ENCODE measurements at regions not wholly inside any gene's neighbourhood (a gene's known extent, or its start where the extent isn't known, plus 50 kb on each side); places are given as distances from the start of the nearest gene placed in this dataset.

DNA sequence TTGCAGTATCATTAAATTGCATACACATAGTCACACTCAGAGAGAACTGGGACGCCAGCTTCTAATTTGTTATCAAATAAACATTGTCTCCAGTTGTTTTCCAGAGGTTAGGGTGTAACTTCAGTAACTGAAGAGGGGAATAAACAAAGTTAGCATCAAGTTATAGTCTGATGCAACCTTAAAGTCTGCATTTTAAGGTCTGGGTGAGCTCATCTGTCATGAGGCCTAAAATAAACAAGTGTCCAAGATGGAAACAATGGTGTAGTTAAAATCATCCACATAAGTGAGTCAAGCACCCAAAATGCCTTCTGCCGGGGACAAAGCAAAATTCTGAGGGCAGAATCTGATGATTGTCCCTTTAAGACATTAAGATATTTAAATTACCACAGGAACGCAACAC is 70.3 kb upstream of the EMCN start:
- Histone ChIP-seq H3K9me3 (ENCODE audit: low read length) (no peaks in the 10 kb centered on the region), H3K36me3 (ENCODE audit: insufficient read depth, low read length) (no peaks in the 10 kb centered on the region), H3K9me2 (ENCODE audit: insufficient read depth, low read length) (no peaks in the 10 kb centered on the region), H3K79me2 (ENCODE audit: insufficient read depth, low read depth, low read length) (no peaks in the 10 kb centered on the region), H4K20me1 (ENCODE audit: insufficient read depth, low read length) (no peaks in the 10 kb centered on the region), H3K27ac (ENCODE audit: low read depth, low read length, poor library complexity, severe bottlenecking) (no peak overlapping the region), H3K4me1 (ENCODE audit: insufficient read depth, low read length, poor library complexity, severe bottlenecking) (no peaks in the 10 kb centered on the region), H3K4me3 (ENCODE audit: low read depth, low read length, poor library complexity, severe bottlenecking) (no peak overlapping the region), H2AFZ (ENCODE audit: low read length) (no peak overlapping the region), H3K4me2 (ENCODE audit: low read length) (no peak overlapping the region)
- POLR2A ChIA-PET = no interaction called here
- no TSS peak for BruUV-seq (replicated peaks)
- intact Hi-C loops (cut with micrococcal nuclease; ENCODE audit: unreplicated experiment) = no loop called here
- DNase-seq (ENCODE audit: low spot score) = no peak
- no peak for TF ChIP-seq EZH2phosphoT487 (IDR thresholded peaks at IDR 0.05; ENCODE audit: borderline replicate concordance, low read depth, low read length)
- no peak for TF ChIP-seq CTCF (conservative IDR thresholded peaks at IDR 0.05; ENCODE audit: low read length)
- CTCF ChIA-PET (ENCODE audit: unreplicated experiment) = no interaction called here

DNA sequence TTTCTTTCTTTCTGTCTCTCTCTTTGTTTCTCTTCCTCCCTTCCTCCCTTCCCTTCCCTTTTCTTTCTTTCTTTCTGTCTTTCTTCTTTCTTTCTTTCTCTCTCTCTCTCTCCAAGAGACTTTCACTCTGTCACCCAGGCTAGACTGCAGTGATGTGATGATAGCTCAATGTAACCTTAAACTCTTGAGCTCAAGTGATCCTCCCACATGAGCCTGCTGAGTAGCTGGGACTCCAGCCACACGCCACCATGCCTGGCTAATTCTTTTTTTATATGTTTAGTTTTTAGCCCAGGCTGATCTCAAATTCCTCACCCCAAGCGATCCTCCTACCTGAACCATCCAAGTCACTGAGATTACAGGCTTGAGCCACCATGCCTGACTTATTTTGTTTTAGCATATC is 64.3 kb upstream of the EMCN start:
- ChIA-PET CTCF (ENCODE audit: unreplicated experiment) (no interaction called here), POLR2A (no interaction called here)
- no peaks in the 10 kb centered on the region for H3K9me3 ChIP-seq (ENCODE audit: low read length)
- no peak for DNase-seq (ENCODE audit: low spot score)
- H3K4me2 ChIP-seq (ENCODE audit: low read length) = no peak overlapping the region
- no peak overlapping the region for H3K27ac ChIP-seq (ENCODE audit: low read depth, low read length, poor library complexity, severe bottlenecking)
- H3K4me1 ChIP-seq (ENCODE audit: insufficient read depth, low read length, poor library complexity, severe bottlenecking) = no peaks in the 10 kb centered on the region
- intact Hi-C loops (cut with micrococcal nuclease; ENCODE audit: unreplicated experiment) = no loop called here
- no TSS peak for BruUV-seq (replicated peaks)
- no peak overlapping the region for H3K4me3 ChIP-seq (ENCODE audit: low read depth, low read length, poor library complexity, severe bottlenecking)
- H3K36me3 ChIP-seq (ENCODE audit: insufficient read depth, low read length) = no peaks in the 10 kb centered on the region
- no peak overlapping the region for H2AFZ ChIP-seq (ENCODE audit: low read length)
- no peak for TF ChIP-seq EZH2phosphoT487 (IDR thresholded peaks at IDR 0.05; ENCODE audit: borderline replicate concordance, low read depth, low read length)
- no peak for TF ChIP-seq CTCF (conservative IDR thresholded peaks at IDR 0.05; ENCODE audit: low read length)
- H4K20me1 ChIP-seq (ENCODE audit: insufficient read depth, low read length) = no peaks in the 10 kb centered on the region
- H3K9me2 ChIP-seq (ENCODE audit: insufficient read depth, low read length) = no peaks in the 10 kb centered on the region
- H3K79me2 ChIP-seq (ENCODE audit: insufficient read depth, low read depth, low read length) = no peaks in the 10 kb centered on the region

GRCh38 chr4:100581337-100581736 is 63.5 kb upstream of the EMCN start:
- H3K9me2 ChIP-seq (ENCODE audit: insufficient read depth, low read length) = no peaks in the 10 kb centered on the region
- H3K4me1 ChIP-seq (ENCODE audit: insufficient read depth, low read length, poor library complexity, severe bottlenecking) = no peaks in the 10 kb centered on the region
- CTCF ChIA-PET (ENCODE audit: unreplicated experiment) = no interaction called here
- no peaks in the 10 kb centered on the region for H3K9me3 ChIP-seq (ENCODE audit: low read length)
- H3K36me3 ChIP-seq (ENCODE audit: insufficient read depth, low read length) = no peaks in the 10 kb centered on the region
- no peak overlapping the region for H3K4me3 ChIP-seq (ENCODE audit: low read depth, low read length, poor library complexity, severe bottlenecking)
- intact Hi-C loops (cut with micrococcal nuclease; ENCODE audit: unreplicated experiment) = no loop called here
- H2AFZ ChIP-seq (ENCODE audit: low read length) = no peak overlapping the region
- no peaks in the 10 kb centered on the region for H3K79me2 ChIP-seq (ENCODE audit: insufficient read depth, low read depth, low read length)
- no peak overlapping the region for H3K27ac ChIP-seq (ENCODE audit: low read depth, low read length, poor library complexity, severe bottlenecking)
- H4K20me1 ChIP-seq (ENCODE audit: insufficient read depth, low read length) = no peaks in the 10 kb centered on the region
- H3K4me2 ChIP-seq (ENCODE audit: low read length) = no peak overlapping the region
- BruUV-seq (replicated peaks) = no TSS peak
- TF ChIP-seq CTCF (conservative IDR thresholded peaks at IDR 0.05; ENCODE audit: low read length) (no peak), EZH2phosphoT487 (IDR thresholded peaks at IDR 0.05; ENCODE audit: borderline replicate concordance, low read depth, low read length) (no peak)
- POLR2A ChIA-PET = no interaction called here
- DNase-seq (ENCODE audit: low spot score) = no peak

All from OCI-LY7 (cell line).